Ammon's horn (tissue), 1 donor: ENCODE measurements at regions not wholly inside any gene's neighbourhood (a gene's known extent, or its start where the extent isn't known, plus 50 kb on each side); places are given as distances from the start of the nearest gene placed in this dataset.

Source experiments
- DNase-seq: peaks from one replicate; pipeline ENCODE4 v3.0.0-alpha.2; 2016; ENCODE audit warnings: low spot score

- DNase-seq = no peak
Measured at GRCh38 chr18:7349181-7349837, 118.4 kb downstream of the LRRC30 start.

DNA sequence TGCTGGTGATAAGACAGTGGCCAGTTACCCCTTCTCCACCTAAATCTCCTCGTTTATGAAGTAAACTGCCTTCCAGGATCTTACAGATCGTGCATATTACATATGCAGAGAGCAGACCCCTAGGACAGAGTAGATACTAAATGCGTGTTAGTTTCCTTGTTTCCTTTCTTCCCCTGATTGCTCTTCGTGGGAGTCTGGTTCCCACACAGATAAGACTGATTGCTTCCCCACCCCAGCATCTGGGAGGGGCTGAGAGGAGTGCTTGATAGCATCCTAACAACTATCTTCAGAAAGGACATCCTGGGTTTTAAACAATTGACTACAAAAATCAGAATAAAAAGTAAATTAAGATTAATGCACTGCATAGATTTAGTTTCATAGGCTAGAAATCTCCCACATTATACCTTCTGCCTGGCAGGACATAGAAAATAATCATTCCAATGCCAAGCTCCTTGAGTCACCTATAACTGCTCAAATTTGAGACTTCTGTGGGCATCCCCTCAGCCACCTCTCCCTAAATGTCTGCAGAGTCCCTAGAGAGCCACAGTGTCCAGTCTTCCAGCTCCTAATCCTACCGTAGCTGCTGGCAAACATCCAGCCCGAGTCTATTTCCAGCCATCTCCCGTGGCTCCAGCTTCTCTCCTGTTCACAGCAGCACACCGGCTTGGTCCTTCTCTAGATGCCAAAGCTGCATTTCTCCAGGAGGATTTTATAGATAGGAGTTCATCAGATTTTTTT, 128.3 kb downstream of the LRRC30 start:
- DNase-seq = no peak

DNA sequence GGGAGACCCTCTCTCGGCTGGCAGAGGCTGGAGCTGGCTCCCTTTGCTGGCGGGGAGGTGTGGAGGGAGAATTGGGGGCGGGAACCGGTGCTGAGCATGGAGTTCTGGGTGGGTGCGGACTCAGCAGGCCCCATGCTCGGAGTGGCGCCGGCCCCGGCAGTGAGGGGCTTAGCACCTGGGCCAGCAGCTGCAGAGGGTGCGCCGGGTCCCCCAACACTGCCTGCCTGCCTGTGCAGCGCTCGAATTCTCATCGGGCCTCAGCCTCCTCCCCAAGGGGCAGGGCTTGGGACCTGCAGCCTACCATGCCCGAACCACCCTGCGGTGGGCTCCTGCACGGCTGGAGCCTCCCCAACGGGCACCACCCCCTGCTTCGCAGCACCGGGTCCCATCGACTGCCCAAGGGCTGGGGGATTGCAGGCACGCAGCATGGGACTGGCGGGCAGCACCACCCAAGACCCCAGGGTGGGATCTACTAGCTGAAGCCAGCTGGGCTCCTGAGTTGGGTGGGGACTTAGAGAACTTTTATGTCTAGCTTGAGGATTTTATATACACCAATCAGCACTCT, 129.8 kb downstream of the LRRC30 start:
- no peak for DNase-seq

- no peak for DNase-seq
Measured at GRCh38 chr18:7363338-7363737, 132.4 kb downstream of the LRRC30 start.

- DNase-seq = no peak
Measured at GRCh38 chr18:7366597-7366996, 135.7 kb downstream of the LRRC30 start.

DNA sequence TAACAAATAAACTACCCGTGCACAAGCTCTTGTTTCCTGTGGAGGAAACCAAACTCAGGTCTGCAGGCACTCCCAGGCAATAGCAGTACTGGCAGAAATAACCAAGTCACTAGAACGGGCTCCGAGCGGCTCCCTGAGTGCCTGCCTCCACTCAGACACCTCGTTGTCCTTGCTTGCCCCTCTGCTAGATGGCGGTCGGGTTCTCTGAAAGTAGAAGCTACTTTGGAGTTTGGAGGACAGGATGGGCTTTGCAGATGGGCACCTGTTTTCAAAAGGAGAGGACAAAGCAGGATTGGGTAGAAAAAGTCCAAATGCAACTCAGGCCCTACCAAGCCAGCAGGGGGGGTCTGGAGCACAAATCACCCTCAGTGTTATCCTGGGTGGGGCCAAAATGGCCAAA, 136.4 kb downstream of the LRRC30 start:
- DNase-seq = no peak

- DNase-seq = no peak
Measured at GRCh38 chr18:7369006-7369405, 138.1 kb downstream of the LRRC30 start.

DNA sequence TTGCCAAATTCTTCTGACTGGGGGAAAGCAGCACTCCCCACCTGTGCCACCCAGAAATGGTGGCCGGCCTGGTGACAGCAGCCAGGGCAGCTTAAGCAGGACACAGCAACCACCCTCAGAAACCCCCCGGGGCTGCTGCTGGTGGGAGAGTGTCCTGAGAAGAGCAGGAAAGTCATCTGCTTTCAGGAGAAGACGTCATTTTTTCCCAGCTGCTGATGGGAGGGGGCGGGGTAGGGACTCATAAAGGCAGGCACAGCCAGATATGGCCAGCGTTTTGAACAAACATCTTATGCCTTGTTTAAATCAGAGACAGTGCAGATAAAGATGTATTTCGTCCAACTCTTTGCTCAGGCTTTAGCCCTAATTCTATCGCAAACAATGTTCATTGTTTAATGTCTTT, 139.5 kb downstream of the LRRC30 start:
- no peak for DNase-seq

GRCh38 chr18:7370802-7371201, 139.9 kb downstream of the LRRC30 start:
- peak; percentile 20 for DNase-seq

GRCh38 chr18:7373441-7373840, 142.6 kb downstream of the LRRC30 start:
- no peak for DNase-seq

DNA sequence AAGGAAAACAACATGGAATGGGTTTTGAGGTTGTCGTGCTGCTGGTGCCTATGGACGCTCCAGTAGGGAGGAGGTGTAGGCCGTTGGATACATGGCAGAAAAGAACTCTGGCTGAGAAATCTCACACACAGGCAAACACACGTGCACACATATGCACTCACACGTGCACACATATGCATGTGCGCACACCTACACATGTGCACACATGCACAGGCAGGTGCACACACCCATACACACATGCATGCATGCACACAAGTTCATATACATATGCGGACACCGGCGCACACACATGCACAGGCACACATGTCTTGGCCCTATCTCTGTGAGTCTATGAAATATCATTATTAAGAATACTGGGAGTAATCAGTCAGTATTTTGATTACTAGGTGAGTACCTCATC, 150.4 kb downstream of the LRRC30 start:
- no peak for DNase-seq

GRCh38 chr18:7382328-7383001, 151.6 kb downstream of the LRRC30 start:
- no peak for DNase-seq

- DNase-seq = no peak
Measured at GRCh38 chr18:7383002-7383980, 152.4 kb downstream of the LRRC30 start.

GRCh38 chr18:7388741-7389140, 157.9 kb downstream of the LRRC30 start:
- DNase-seq = no peak

GRCh38 chr18:7390731-7391492, 160.0 kb downstream of the LRRC30 start:
- DNase-seq = no peak

DNA sequence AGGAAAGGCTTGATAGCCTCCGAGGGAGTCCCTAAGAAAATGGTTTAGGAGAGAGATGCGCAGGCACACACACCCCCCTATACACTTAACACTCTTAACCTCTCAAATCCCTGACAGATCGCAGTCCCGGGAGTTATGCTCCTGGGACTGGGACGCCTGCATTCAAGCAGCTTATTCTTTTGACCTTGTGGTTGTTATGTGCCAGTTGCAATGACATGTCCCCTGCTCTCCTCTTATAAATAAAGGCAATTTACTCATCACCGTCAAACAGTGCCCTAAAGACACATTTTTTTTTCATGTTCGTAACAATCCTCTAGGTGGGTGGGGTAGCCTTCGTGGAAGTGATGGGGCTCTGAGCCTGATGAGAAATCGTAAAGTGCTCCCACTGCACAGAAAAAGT, 162.2 kb downstream of the LRRC30 start:
- no peak for DNase-seq

DNA sequence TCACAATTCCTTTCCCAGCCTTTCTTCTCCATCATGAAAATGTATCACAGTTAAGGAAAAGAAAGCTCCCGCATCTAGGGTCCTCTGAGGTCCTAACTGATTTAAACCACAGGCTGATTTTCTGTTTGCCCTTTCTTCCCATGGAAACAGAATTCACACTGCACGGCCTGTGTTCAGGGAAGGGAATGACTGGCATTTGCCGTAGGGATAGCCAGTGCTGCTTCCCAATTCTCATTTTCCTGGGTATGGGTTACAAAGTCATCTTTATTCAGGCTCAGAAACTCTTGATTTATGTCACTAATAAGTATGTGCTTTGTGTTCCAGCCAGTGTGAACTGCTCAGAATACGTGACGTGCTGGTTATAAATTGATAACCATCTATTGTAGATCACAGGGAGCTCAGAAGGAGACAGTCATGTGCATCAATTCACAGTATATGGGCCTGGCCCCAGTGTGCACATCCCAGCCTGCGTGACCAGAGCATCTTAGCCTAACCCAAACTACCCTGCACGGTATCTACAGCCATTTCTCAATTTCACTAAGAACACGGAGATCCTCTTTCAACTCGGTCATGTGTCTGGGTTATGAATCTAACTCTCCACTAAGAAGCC, 163.3 kb downstream of the LRRC30 start:
- no peak for DNase-seq

DNA sequence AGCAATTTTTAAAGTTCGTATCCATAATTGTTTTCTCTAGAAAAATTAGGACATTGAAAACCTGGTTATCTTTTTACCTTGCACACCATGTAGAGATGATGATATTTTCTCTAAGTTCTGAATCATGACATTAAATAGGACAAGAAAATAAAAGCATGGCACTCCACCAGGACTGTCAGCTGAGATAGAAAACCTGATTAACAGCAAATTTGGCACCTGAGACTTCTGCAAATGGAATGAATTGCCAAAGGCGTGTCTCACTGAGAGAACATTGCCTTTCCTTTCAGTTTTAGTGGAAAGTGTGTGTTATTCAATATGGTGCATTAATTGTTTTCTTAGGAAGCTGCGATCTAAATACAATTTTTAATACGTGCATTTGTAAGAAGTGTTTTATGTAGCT, 164.7 kb downstream of the LRRC30 start:
- no peak for DNase-seq

DNA sequence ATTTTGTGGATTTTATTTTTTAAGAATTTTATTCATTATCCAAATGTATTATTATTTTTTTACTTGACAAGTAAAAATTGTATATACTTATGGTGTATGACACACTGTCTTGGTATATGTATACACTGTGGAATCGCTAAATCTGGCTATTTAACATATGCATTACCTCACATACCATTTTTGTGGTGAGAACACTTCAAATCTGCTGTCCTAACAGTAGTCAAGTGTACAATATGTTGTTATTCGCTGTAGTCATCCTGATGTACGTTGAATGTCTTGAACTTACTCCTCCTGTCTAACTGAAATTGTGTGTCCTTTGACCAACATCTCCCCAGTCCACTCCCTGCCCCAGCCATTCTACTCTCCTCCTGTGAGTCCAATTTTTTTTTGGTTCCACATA, 153.2 kb upstream of the PTPRM start:
- no peak for DNase-seq

- no peak for DNase-seq
Measured at GRCh38 chr18:7414459-7414858, 152.7 kb upstream of the PTPRM start.
